ENCODE measurements at regions not wholly inside any gene's neighbourhood (a gene's known extent, or its start where the extent isn't known, plus 50 kb on each side); places are given as distances from the start of the nearest gene placed in this dataset.

GRCh38 chr10:42952931-42953683 is 123.8 kb upstream of the RET start:
- no peak overlapping the region for H3K27ac ChIP-seq
- TF ChIP-seq, protein P1, sequence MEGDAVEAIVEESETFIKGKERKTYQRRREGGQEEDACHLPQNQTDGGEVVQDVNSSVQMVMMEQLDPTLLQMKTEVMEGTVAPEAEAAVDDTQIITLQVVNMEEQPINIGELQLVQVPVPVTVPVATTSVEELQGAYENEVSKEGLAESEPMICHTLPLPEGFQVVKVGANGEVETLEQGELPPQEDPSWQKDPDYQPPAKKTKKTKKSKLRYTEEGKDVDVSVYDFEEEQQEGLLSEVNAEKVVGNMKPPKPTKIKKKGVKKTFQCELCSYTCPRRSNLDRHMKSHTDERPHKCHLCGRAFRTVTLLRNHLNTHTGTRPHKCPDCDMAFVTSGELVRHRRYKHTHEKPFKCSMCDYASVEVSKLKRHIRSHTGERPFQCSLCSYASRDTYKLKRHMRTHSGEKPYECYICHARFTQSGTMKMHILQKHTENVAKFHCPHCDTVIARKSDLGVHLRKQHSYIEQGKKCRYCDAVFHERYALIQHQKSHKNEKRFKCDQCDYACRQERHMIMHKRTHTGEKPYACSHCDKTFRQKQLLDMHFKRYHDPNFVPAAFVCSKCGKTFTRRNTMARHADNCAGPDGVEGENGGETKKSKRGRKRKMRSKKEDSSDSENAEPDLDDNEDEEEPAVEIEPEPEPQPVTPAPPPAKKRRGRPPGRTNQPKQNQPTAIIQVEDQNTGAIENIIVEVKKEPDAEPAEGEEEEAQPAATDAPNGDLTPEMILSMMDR (conservative IDR thresholded peaks at IDR 0.05): no peak

GRCh38 chr10:42953684-42954674 is 122.9 kb upstream of the RET start:
- H3K27ac ChIP-seq: no peak overlapping the region
- TF ChIP-seq, protein P1 (conservative IDR thresholded peaks at IDR 0.05): no peak

GRCh38 chr10:42954766-42955492 is 121.9 kb upstream of the RET start:
- no peak overlapping the region for H3K27ac ChIP-seq
- TF ChIP-seq, protein P1 (conservative IDR thresholded peaks at IDR 0.05): no peak

DNA sequence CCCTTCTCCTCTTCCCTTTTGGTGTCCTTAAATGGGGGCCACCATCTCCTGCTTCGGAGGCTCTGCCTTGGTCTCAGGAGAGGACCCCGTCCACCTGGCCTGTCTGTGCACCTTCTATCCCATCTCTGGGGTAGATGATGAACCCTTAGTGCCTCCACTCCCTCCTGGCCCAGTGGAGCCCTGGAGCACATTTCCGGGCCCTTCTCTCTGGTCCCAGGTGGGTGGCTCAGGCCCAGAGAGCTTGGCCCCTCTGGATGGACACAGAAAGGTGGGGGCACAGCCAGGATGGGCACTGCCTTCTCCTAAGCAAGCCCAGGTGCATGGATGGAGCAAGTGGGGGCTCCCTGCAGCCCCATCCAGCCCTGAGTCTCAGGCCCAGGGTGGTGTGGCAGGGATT is 121.4 kb upstream of the RET start:
- TF ChIP-seq, protein P1 (conservative IDR thresholded peaks at IDR 0.05): no peak
- no peak overlapping the region for H3K27ac ChIP-seq

- no peak overlapping the region for H3K27ac ChIP-seq
- TF ChIP-seq, protein P1 (conservative IDR thresholded peaks at IDR 0.05): no peak
Observed at GRCh38 chr10:42956045-42956444, 120.8 kb upstream of the RET start.

- peak overlapping the region; percentile 78 for H3K27ac ChIP-seq
- TF ChIP-seq, protein P1 (conservative IDR thresholded peaks at IDR 0.05): no peak
Observed at GRCh38 chr10:42958142-42958868, 118.6 kb upstream of the RET start.
